Left forelimb (tissue), 1 donor: ENCODE measurements at regions not wholly inside any gene's neighbourhood (a gene's known extent, or its start where the extent isn't known, plus 50 kb on each side); places are given as distances from the start of the nearest gene placed in this dataset.
"Not testable (repeated sequence)": the region's sequence is repeated elsewhere in the genome, so short reads cannot be mapped to it uniquely, and the experiment has no call there.

ENCODE experiments used
- DNase-seq: peaks from one replicate; pipeline ENCODE4 v3.0.0-alpha.2; 2018; ENCODE audit warnings: low spot score

- DNase-seq = no peak
These were observed 185.1 kb downstream of the ETNK1 start for GRCh38 chr12:22810036-22810435.

- no peak for DNase-seq
These were observed 187.6 kb downstream of the ETNK1 start for GRCh38 chr12:22812531-22812930.

GRCh38 chr12:22821985-22822384 lies 197.0 kb downstream of the ETNK1 start:
- DNase-seq = no peak

- DNase-seq = no peak
These were observed 201.1 kb downstream of the ETNK1 start for GRCh38 chr12:22826026-22826425.

GRCh38 chr12:22826446-22826981 lies 201.5 kb downstream of the ETNK1 start:
- not testable (repeated sequence) for DNase-seq

GRCh38 chr12:22828066-22828465 lies 203.1 kb downstream of the ETNK1 start:
- no peak for DNase-seq

- no peak for DNase-seq
These were observed 210.5 kb downstream of the ETNK1 start for GRCh38 chr12:22835431-22835830.

- no peak for DNase-seq
These were observed 225.2 kb downstream of the ETNK1 start for GRCh38 chr12:22850185-22850584.

GRCh38 chr12:22851532-22851931 lies 226.6 kb downstream of the ETNK1 start:
- no peak for DNase-seq

- no peak for DNase-seq
These were observed 230.5 kb downstream of the ETNK1 start for GRCh38 chr12:22855456-22855855.

GRCh38 chr12:22856178-22856577 lies 231.2 kb downstream of the ETNK1 start:
- no peak for DNase-seq

GRCh38 chr12:22858849-22859570 lies 234.0 kb downstream of the ETNK1 start:
- DNase-seq = no peak

- no peak for DNase-seq
These were observed 236.0 kb downstream of the ETNK1 start for GRCh38 chr12:22860926-22861325.

GRCh38 chr12:22865822-22866221 lies 240.9 kb downstream of the ETNK1 start:
- no peak for DNase-seq

GRCh38 chr12:22866406-22866805 lies 241.4 kb downstream of the ETNK1 start:
- DNase-seq = no peak

- DNase-seq = no peak
These were observed 249.2 kb downstream of the ETNK1 start for GRCh38 chr12:22874151-22874550.

- no peak for DNase-seq
These were observed 251.3 kb downstream of the ETNK1 start for GRCh38 chr12:22876262-22876661.

- no peak for DNase-seq
These were observed 254.2 kb downstream of the ETNK1 start for GRCh38 chr12:22879203-22879602.

- DNase-seq = no peak
These were observed 255.4 kb downstream of the ETNK1 start for GRCh38 chr12:22880331-22880730.

GRCh38 chr12:22880807-22881206 lies 255.8 kb downstream of the ETNK1 start:
- no peak for DNase-seq

GRCh38 chr12:22881878-22882385 lies 257.0 kb downstream of the ETNK1 start:
- DNase-seq = no peak

- DNase-seq = no peak
These were observed 257.6 kb downstream of the ETNK1 start for GRCh38 chr12:22882559-22882958.

- DNase-seq = no peak
These were observed 268.9 kb downstream of the ETNK1 start for GRCh38 chr12:22893878-22894277.

- DNase-seq = no peak
These were observed 274.2 kb downstream of the ETNK1 start for GRCh38 chr12:22899184-22899583.
